Suprapubic skin (tissue), 4 donors: ENCODE measurements at regions not wholly inside any gene's neighbourhood (a gene's known extent, or its start where the extent isn't known, plus 50 kb on each side); places are given as distances from the start of the nearest gene placed in this dataset.

Experiments used
- CTCF ChIP-seq, 2 donors: fragments of 200-600 bp in 1 of 2; fragments of 450-650 bp in 1 of 2; sonication (generic) in 1 of 2; IDR thresholded peaks; one replicate each; pipeline ENCODE4 v1.5.1; 2016 to 2019; ENCODE audit warnings: antibody characterized with exemption in 2 of 2, mild to moderate bottlenecking in 1 of 2, moderate library complexity in 1 of 2
- EP300 ChIP-seq: sonication (generic); formaldehyde crosslinking; IDR thresholded peaks from one replicate; pipeline ENCODE4 v1.6.1; 2017; ENCODE audit warnings: antibody characterized with exemption
- POLR2A ChIP-seq, 2 donors: fragments of 450-650 bp; IDR thresholded peaks; one replicate each; pipeline ENCODE4 v1.6.1; 2017; ENCODE audit warnings: antibody characterized with exemption in 2 of 2, mild to moderate bottlenecking in 2 of 2, moderate library complexity in 2 of 2
- POLR2AphosphoS5 ChIP-seq, 3 donors: sonication (generic); formaldehyde crosslinking; IDR thresholded peaks; one replicate each; pipeline ENCODE4 v1.6.1; 2017; ENCODE audit warnings: antibody characterized with exemption in 3 of 3

DNA sequence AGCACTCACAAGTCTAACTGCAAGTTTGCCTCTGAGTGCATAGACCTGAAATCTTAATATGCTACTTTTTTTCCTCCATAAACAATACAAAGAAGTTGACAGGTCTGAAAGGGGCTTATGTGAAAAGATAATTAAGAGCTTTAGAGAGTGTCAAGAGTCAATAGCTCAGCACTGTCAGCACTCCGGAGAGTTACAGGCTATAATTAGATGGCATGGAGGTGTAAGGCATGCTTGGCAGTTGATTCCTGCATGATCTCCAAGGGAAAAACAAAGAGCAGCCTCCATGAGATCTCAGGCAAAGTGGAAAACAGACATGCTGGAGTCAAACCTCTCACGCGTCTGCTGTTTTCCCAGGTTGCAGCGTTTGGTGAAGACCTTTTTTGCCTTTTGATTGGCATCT lies 468.7 kb downstream of the TLE4 start:
- TF ChIP-seq POLR2A (IDR thresholded peaks at IDR 0.05) (no peak), CTCF (IDR thresholded peaks at IDR 0.05) (no peak), EP300 (no peak), POLR2AphosphoS5 (IDR thresholded peaks at IDR 0.05) (no peak)
